T-helper 17 cell (primary cell): ENCODE measurements at regions not wholly inside any gene's neighbourhood (a gene's known extent, or its start where the extent isn't known, plus 50 kb on each side); places are given as distances from the start of the nearest gene placed in this dataset.
"Not testable (repeated sequence)": the region's sequence is repeated elsewhere in the genome, so short reads cannot be mapped to it uniquely, and the experiment has no call there.

Experiments
- ATAC-seq: fragments of 150-1000 bp; cut with Tn5 transposase; 2 replicates; pipeline ENCODE4 v1.10.0; 2021; ENCODE audit warnings: mild to moderate bottlenecking, moderate library complexity
- DNase-seq, 3 donors: peaks; one replicate each; pipeline versions ENCODE4 v3.0.0 to v3.0.0-alpha.2; 2020 to 2021
- H3K9me3 ChIP-seq: one replicate; pipeline ENCODE4 v1.7.0; 2013; ENCODE audit warnings: low read length, mild to moderate bottlenecking; ENCODE audit not compliant: control insufficient read depth, poor library complexity, severe bottlenecking
- H3K27ac Mint-ChIP-seq: one replicate; pipeline ENCODE4 v1.8.0; 2022; ENCODE audit warnings: mild to moderate bottlenecking, moderate library complexity, mixed read lengths
- H3K27me3 Mint-ChIP-seq: one replicate; pipeline ENCODE4 v1.8.0; 2022; ENCODE audit warnings: mixed read lengths
- H3K36me3 Mint-ChIP-seq: one replicate; pipeline ENCODE4 v1.8.0; 2022; ENCODE audit warnings: low read depth, mixed read lengths
- H3K4me1 Mint-ChIP-seq: one replicate; pipeline ENCODE4 v1.8.0; 2022; ENCODE audit warnings: mild to moderate bottlenecking, mixed read lengths
- H3K4me3 Mint-ChIP-seq: one replicate; pipeline ENCODE4 v1.8.0; 2022; ENCODE audit warnings: mild to moderate bottlenecking, moderate library complexity, mixed read lengths

- H3K36me3 Mint-ChIP-seq, result peaks cover 3% of the 10 kb centered on the region
- ATAC-seq (no peak), DNase-seq (no peak)
- no peak overlapping the region for H3K4me3 Mint-ChIP-seq
- H3K4me1 Mint-ChIP-seq, result peaks cover 4% of the 10 kb centered on the region
- H3K27me3 Mint-ChIP-seq, result peaks cover 24% of the 10 kb centered on the region
- H3K9me3 ChIP-seq, result no peaks in the 10 kb centered on the region
- no peak overlapping the region for H3K27ac Mint-ChIP-seq
Measured at GRCh38 chr1:20411196-20411980, 74.6 kb downstream of the CAMK2N1 start.

GRCh38 chr1:20410503-20410902 is 75.5 kb downstream of the CAMK2N1 start:
- peaks cover 4% of the 10 kb centered on the region for H3K4me1 Mint-ChIP-seq
- H3K9me3 ChIP-seq, result no peaks in the 10 kb centered on the region
- H3K27ac Mint-ChIP-seq, result no peak overlapping the region
- peaks cover 8% of the 10 kb centered on the region for H3K36me3 Mint-ChIP-seq
- no peak overlapping the region for H3K4me3 Mint-ChIP-seq
- H3K27me3 Mint-ChIP-seq, result peaks cover 26% of the 10 kb centered on the region
- ATAC-seq, result no peak
- DNase-seq, result no peak

- H3K36me3 Mint-ChIP-seq, result peaks cover 8% of the 10 kb centered on the region
- ATAC-seq, result no peak
Measured at GRCh38 chr1:20409971-20410370, 76.0 kb downstream of the CAMK2N1 start.

GRCh38 chr1:20409012-20409411 is 77.0 kb downstream of the CAMK2N1 start:
- Mint-ChIP-seq H3K36me3 (peaks cover 8% of the 10 kb centered on the region), H3K4me3 (no peak overlapping the region), H3K4me1 (peaks cover 6% of the 10 kb centered on the region), H3K27ac (no peak overlapping the region), H3K27me3 (peaks cover 40% of the 10 kb centered on the region)
- no peaks in the 10 kb centered on the region for H3K9me3 ChIP-seq
- DNase-seq (no peak), ATAC-seq (no peak)

More at GRCh38 chr1:20409971-20410370, 76.0 kb downstream of the CAMK2N1 start:
- Mint-ChIP-seq H3K4me1 (peaks cover 4% of the 10 kb centered on the region), H3K4me3 (no peak overlapping the region), H3K27ac (no peak overlapping the region), H3K27me3 (peaks cover 31% of the 10 kb centered on the region)
- H3K9me3 ChIP-seq, result no peaks in the 10 kb centered on the region
- DNase-seq, result no peak

- not testable (repeated sequence) for H3K36me3 Mint-ChIP-seq
- peaks cover 41% of the 10 kb centered on the region for H3K27me3 Mint-ChIP-seq
Measured at GRCh38 chr1:20408133-20408650, 77.8 kb downstream of the CAMK2N1 start.

GRCh38 chr1:20405893-20406604 is 80.0 kb downstream of the CAMK2N1 start:
- Mint-ChIP-seq H3K4me3 (no peak overlapping the region), H3K27me3 (peaks cover 52% of the 10 kb centered on the region), H3K4me1 (peaks cover 5% of the 10 kb centered on the region), H3K27ac (no peak overlapping the region), H3K36me3 (peaks cover 6% of the 10 kb centered on the region)
- ATAC-seq (no peak), DNase-seq (no peak)
- H3K9me3 ChIP-seq, result no peaks in the 10 kb centered on the region

More at GRCh38 chr1:20408133-20408650, 77.8 kb downstream of the CAMK2N1 start:
- H3K4me3 Mint-ChIP-seq, DNase-seq, H3K9me3 ChIP-seq, H3K4me1 Mint-ChIP-seq, H3K27ac Mint-ChIP-seq, ATAC-seq: not testable (repeated sequence)

GRCh38 chr1:20405051-20405754 is 80.8 kb downstream of the CAMK2N1 start:
- Mint-ChIP-seq H3K4me1 (peaks cover 5% of the 10 kb centered on the region), H3K4me3 (no peak overlapping the region), H3K36me3 (peaks cover 6% of the 10 kb centered on the region), H3K27ac (no peak overlapping the region), H3K27me3 (peaks cover 56% of the 10 kb centered on the region)
- DNase-seq (no peak), ATAC-seq (no peak)
- H3K9me3 ChIP-seq, result no peaks in the 10 kb centered on the region
